ENCODE measurements at regions not wholly inside any gene's neighbourhood (a gene's known extent, or its start where the extent isn't known, plus 50 kb on each side); places are given as distances from the start of the nearest gene placed in this dataset.
A peak's percentile ranks its signal among the peaks of the same experiment; 100 is the strongest.

DNA sequence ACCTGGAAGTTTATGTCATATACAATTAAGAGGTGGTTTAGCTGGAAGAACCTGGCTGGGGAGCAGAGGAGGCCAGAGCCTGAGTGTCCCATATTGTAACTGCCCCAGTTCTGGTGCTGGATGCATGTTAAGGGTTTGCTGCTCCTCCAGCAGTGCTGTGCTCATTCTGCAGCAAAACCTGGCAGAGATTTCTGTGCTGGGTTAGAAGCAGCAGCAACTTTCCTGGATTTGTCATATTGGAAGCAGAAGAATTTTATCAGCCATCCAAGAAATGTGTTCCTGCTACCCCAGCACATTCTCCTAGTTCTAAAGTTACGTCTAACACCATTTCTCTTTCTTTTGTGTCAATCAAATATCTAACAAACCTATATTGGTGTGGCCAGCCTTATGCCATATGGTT lies 284.1 kb downstream of the TDRD15 start:
- H3K4me3 Mint-ChIP-seq = no peak overlapping the region
- H3K27ac Mint-ChIP-seq (ENCODE audit: unreplicated experiment) = no peak overlapping the region
- H3K9me3 Mint-ChIP-seq = peaks cover 2% of the 10 kb centered on the region
- DNase-seq (ENCODE audit: low read depth, low spot score) = no peak
- H3K27me3 Mint-ChIP-seq (ENCODE audit: low read depth) = peaks cover 2% of the 10 kb centered on the region
- no peaks in the 10 kb centered on the region for H3K36me3 Mint-ChIP-seq (ENCODE audit: low read depth)
- H3K4me1 Mint-ChIP-seq = peaks cover under 1% of the 10 kb centered on the region
- TF ChIP-seq, protein P1, sequence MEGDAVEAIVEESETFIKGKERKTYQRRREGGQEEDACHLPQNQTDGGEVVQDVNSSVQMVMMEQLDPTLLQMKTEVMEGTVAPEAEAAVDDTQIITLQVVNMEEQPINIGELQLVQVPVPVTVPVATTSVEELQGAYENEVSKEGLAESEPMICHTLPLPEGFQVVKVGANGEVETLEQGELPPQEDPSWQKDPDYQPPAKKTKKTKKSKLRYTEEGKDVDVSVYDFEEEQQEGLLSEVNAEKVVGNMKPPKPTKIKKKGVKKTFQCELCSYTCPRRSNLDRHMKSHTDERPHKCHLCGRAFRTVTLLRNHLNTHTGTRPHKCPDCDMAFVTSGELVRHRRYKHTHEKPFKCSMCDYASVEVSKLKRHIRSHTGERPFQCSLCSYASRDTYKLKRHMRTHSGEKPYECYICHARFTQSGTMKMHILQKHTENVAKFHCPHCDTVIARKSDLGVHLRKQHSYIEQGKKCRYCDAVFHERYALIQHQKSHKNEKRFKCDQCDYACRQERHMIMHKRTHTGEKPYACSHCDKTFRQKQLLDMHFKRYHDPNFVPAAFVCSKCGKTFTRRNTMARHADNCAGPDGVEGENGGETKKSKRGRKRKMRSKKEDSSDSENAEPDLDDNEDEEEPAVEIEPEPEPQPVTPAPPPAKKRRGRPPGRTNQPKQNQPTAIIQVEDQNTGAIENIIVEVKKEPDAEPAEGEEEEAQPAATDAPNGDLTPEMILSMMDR (conservative IDR thresholded peaks at IDR 0.05) = no peak

DNA sequence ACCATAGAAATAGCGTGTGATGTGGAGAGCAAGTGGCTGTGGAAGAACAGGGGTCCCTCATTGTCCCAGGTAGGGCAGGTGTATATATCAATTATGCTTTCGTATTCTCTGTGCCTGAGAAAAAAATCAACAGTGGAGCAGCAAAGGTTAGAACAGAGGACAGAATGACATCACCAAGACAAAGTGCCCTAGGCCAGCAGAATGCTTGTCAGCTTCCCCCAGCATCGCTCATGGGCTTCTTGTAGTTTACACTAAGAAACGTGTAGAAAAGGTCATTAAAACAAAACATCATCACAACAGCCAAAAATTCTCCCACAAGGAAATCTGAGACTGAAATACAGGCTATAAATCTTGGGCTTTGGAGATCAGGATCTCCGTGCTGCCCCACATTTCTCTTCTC lies 288.0 kb downstream of the TDRD15 start:
- Mint-ChIP-seq H3K4me3 (no peak overlapping the region), H3K9me3 (peaks cover 6% of the 10 kb centered on the region), H3K4me1 (peaks cover 6% of the 10 kb centered on the region), H3K36me3 (ENCODE audit: low read depth) (no peaks in the 10 kb centered on the region), H3K27ac (ENCODE audit: unreplicated experiment) (no peak overlapping the region), H3K27me3 (ENCODE audit: low read depth) (peaks cover 2% of the 10 kb centered on the region)
- TF ChIP-seq, protein P1 (conservative IDR thresholded peaks at IDR 0.05) = no peak
- no peak for DNase-seq (ENCODE audit: low read depth, low spot score)

DNA sequence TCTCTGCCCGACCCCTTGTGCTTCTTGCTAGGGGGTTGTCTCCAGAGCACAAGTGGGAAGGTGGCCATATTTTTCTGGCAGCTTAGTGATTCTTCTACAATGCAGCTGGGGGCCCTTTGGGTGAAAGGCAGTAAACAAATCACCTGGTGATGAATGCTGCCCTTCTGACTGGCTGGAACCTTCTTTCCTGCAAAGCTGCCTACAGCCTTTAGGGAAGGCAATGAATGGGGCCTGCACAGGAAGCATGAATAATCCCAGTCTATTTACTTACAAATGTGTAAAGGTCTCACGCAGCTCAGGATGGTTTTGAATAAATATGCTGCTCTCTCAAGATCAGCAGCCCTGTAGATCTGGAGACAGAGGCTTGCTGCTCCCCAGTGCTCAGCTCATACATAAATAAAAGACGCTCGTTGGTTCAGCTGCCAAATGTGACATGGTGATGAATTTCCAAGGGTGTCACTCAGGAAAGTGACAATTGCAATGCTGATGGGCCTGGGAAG lies 289.2 kb downstream of the TDRD15 start:
- Mint-ChIP-seq H3K4me1 (peaks cover 6% of the 10 kb centered on the region), H3K9me3 (peaks cover 6% of the 10 kb centered on the region), H3K27ac (ENCODE audit: unreplicated experiment) (no peak overlapping the region), H3K27me3 (ENCODE audit: low read depth) (peaks cover 2% of the 10 kb centered on the region), H3K36me3 (ENCODE audit: low read depth) (no peaks in the 10 kb centered on the region), H3K4me3 (no peak overlapping the region)
- DNase-seq (ENCODE audit: low read depth, low spot score) = no peak
- TF ChIP-seq, protein P1 (conservative IDR thresholded peaks at IDR 0.05) = no peak

DNA sequence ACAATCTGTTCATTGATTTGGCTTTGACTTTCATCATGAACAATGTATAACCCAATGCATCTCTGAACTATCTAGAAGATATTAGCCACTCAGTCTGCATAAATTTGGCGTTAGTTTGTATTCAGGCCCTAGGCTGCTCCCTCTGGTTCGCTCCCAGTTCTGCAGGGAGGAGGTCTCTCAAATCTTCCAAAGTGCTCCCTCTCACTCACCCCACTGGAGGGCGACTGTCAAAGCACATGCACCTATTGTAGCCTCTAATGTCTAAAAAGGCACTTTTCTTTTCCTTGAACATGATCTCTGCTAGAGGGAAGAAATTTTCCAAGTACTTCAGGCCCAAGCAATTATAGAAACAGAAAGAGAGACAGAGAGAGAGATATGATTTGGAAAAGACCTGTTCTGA lies 291.5 kb downstream of the TDRD15 start:
- no peaks in the 10 kb centered on the region for H3K36me3 Mint-ChIP-seq (ENCODE audit: low read depth)
- H3K9me3 Mint-ChIP-seq = peaks cover 4% of the 10 kb centered on the region
- H3K27me3 Mint-ChIP-seq (ENCODE audit: low read depth) = no peaks in the 10 kb centered on the region
- H3K27ac Mint-ChIP-seq (ENCODE audit: unreplicated experiment) = no peak overlapping the region
- H3K4me3 Mint-ChIP-seq = no peak overlapping the region
- DNase-seq (ENCODE audit: low read depth, low spot score) = no peak
- peaks cover 6% of the 10 kb centered on the region for H3K4me1 Mint-ChIP-seq
- TF ChIP-seq, protein P1 (conservative IDR thresholded peaks at IDR 0.05) = peak; percentile 36

DNA sequence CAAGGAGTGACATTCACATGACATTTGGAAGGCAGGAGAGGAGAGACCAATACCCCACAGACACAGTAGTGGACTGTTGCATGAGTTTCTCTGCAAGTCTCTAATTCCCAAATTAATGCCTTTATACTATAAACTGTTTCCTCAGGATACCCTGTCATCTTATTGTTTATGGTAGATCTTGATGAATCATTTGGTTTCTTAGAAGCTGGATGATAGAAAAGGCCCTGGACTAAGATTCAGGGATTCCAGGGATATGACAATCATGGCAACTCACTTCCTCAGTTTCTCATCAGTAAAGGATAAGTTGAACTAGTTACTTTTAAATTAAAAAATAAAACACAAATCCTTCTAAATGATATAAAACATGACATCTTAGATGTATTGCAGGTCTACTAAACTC lies 292.5 kb downstream of the TDRD15 start:
- TF ChIP-seq, protein P1 (conservative IDR thresholded peaks at IDR 0.05) = no peak
- no peaks in the 10 kb centered on the region for H3K36me3 Mint-ChIP-seq (ENCODE audit: low read depth)
- no peak overlapping the region for H3K27ac Mint-ChIP-seq (ENCODE audit: unreplicated experiment)

DNA sequence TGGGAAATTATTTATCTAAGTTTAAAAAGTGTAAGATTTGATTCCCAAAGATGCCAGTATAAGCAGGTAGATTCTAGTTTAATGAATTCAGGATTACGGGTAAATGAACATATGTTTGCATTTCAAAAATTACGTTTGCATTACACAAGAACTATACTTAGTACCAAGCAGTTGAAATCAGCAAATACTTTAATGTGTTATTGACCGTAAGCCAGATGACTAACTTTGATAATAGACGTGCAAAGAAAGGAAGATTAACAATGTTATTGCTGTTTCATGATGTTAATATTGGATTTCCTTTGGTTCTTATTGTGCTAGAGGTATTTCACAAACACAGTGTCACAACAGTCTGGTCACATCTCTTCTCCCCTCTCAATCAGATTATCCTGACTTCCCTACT lies 294.7 kb downstream of the TDRD15 start:
- H3K9me3 Mint-ChIP-seq = peaks cover 6% of the 10 kb centered on the region
- no peaks in the 10 kb centered on the region for H3K36me3 Mint-ChIP-seq (ENCODE audit: low read depth)
- no peak for DNase-seq (ENCODE audit: low read depth, low spot score)
- no peaks in the 10 kb centered on the region for H3K4me1 Mint-ChIP-seq
- TF ChIP-seq, protein P1 (conservative IDR thresholded peaks at IDR 0.05) = no peak
- H3K27ac Mint-ChIP-seq (ENCODE audit: unreplicated experiment) = no peak overlapping the region
- H3K27me3 Mint-ChIP-seq (ENCODE audit: low read depth) = no peaks in the 10 kb centered on the region
- H3K4me3 Mint-ChIP-seq = no peak overlapping the region

More for the DNA sequence above, 292.5 kb downstream of the TDRD15 start:
- Mint-ChIP-seq H3K27me3 (ENCODE audit: low read depth) (no peaks in the 10 kb centered on the region), H3K4me3 (no peak overlapping the region), H3K4me1 (peaks cover 6% of the 10 kb centered on the region), H3K9me3 (peaks cover 4% of the 10 kb centered on the region)
- no peak for DNase-seq (ENCODE audit: low read depth, low spot score)

All from neural crest cell (in vitro differentiated cells).